Kidney (tissue), 13 donors: ENCODE measurements at regions not wholly inside any gene's neighbourhood (a gene's known extent, or its start where the extent isn't known, plus 50 kb on each side); places are given as distances from the start of the nearest gene placed in this dataset.

Experiments used
- DNase-seq, 5 donors: peaks; one replicate each; pipeline ENCODE4 v3.0.0-alpha.2; 2013 to 2020
- FAIRE-seq: peaks from 2 replicates; lab custom pipeline; 2012; peaks lifted over from hg19 to GRCh38; lab: Jason Lieb, UNC
- H3K27ac ChIP-seq, 2 donors: one replicate each; pipeline ENCODE4 v1.7.0; 2013; ENCODE audit warnings: low read depth in 2 of 2, low read length in 2 of 2, inconsistent platforms in 1 of 2
- H3K27me3 ChIP-seq: one replicate; pipeline ENCODE4 v1.7.1; 2013; ENCODE audit warnings: low read length, inconsistent platforms; ENCODE audit not compliant: control insufficient read depth, insufficient read depth
- H3K36me3 ChIP-seq, 3 donors: one replicate each; pipeline versions ENCODE4 v1.7.0 to v1.7.1; 2013; ENCODE audit warnings: low read length in 3 of 3, control low read depth in 1 of 3, inconsistent platforms in 1 of 3; ENCODE audit not compliant: insufficient read depth in 3 of 3, control insufficient read depth in 2 of 3
- H3K4me1 ChIP-seq, 3 donors: one replicate each; pipeline versions ENCODE4 v1.7.0 to v1.7.1; 2013; ENCODE audit warnings: low read length in 3 of 3, inconsistent platforms in 1 of 3, low read depth in 1 of 3; ENCODE audit not compliant: control insufficient read depth in 2 of 3, insufficient read depth in 2 of 3
- H3K4me3 ChIP-seq, 3 donors: one replicate each; pipeline versions ENCODE4 v1.7.0 to v1.8.1; 2013; ENCODE audit warnings: low read length in 3 of 3, control low read depth in 1 of 3, inconsistent platforms in 1 of 3
- H3K9ac ChIP-seq, 3 donors: one replicate each; pipeline versions ENCODE4 v1.7.0 to v1.7.1; 2013; ENCODE audit warnings: low read length in 3 of 3, control low read depth in 1 of 3, inconsistent platforms in 1 of 3
- H3K9me3 ChIP-seq, 3 donors: one replicate each; pipeline versions ENCODE4 v1.7.0 to v1.7.1; 2013; ENCODE audit warnings: low read length in 3 of 3, control low read depth in 1 of 3, inconsistent platforms in 1 of 3; ENCODE audit not compliant: control insufficient read depth in 2 of 3, insufficient read depth in 1 of 3
- intact Hi-C: fragments of 100-400 bp; cut with DNase I; formaldehyde crosslinking; loops from one replicate; pipeline ENCODE4 v1.11.1; 2022
- TF ChIP-seq, protein P1 (sequence below): IDR thresholded peaks from 3 replicates; pipeline ENCODE4 v1.5.1; 2012; ENCODE audit warnings: mild to moderate bottlenecking, moderate library complexity, borderline replicate concordance; ENCODE audit not compliant: insufficient read depth; ENCODE audit errors: extremely low read depth
- donor health status: control.
- donor health status: control.
- donor health status: control.
- donor health status: control.
- donor health status: control.
- donor health status: DM: yes; HTN: yes; CAD: no.
- donor health status: Normal renal cell carcinoma (clear cell type).

DNA sequence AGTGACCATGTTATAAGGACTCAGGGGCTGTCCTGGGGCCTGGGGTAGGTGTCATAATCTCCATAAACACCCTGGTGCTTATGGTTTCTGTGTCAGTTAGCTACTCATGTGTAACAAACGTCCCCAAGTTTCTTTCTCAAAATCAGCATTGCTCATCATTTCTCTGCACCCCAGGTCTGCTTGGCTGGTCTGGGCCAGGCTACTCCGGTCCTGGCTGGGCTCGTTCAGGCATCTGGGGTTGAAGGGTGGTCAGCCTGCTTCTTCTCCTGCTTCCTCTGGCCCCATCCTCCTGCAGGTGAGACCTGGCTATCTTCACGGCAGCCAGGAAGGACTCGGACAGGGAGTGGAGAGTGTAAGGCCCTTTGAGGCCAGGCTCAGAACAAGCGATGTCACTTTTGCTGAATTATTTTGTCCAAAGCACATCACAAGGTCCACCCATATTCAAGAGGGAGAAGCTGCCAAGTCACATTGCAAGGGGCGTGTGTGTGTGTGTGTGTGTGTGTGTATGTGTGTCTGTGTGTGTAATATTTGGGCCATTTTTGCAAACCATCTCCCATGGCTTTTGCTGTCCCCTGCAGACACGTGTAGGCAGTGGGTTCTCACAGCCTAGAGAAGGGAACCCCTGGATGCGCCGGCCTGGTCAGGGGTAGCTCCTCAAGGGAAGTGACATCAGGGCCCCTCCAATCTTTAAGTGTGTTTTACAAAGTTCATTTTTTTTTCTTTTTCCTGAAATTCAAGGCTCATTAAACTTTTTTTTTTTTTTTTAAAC lies 535.8 kb downstream of the TBC1D22A start:
- no peaks in the 10 kb centered on the region for H3K9me3 ChIP-seq
- FAIRE-seq (no peak), DNase-seq (peak in 1 of 5 donors; percentile 8)
- TF ChIP-seq, protein P1, sequence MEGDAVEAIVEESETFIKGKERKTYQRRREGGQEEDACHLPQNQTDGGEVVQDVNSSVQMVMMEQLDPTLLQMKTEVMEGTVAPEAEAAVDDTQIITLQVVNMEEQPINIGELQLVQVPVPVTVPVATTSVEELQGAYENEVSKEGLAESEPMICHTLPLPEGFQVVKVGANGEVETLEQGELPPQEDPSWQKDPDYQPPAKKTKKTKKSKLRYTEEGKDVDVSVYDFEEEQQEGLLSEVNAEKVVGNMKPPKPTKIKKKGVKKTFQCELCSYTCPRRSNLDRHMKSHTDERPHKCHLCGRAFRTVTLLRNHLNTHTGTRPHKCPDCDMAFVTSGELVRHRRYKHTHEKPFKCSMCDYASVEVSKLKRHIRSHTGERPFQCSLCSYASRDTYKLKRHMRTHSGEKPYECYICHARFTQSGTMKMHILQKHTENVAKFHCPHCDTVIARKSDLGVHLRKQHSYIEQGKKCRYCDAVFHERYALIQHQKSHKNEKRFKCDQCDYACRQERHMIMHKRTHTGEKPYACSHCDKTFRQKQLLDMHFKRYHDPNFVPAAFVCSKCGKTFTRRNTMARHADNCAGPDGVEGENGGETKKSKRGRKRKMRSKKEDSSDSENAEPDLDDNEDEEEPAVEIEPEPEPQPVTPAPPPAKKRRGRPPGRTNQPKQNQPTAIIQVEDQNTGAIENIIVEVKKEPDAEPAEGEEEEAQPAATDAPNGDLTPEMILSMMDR, result no peak
- H3K36me3 ChIP-seq, result no peaks in the 10 kb centered on the region
- H3K4me3 ChIP-seq, result no peak overlapping the region
- H3K27ac ChIP-seq, result no peak overlapping the region
- intact Hi-C loops, result no loop called here
- no peaks in the 10 kb centered on the region for H3K27me3 ChIP-seq
- no peak overlapping the region for H3K9ac ChIP-seq
- H3K4me1 ChIP-seq, result no peaks in the 10 kb centered on the region

DNA sequence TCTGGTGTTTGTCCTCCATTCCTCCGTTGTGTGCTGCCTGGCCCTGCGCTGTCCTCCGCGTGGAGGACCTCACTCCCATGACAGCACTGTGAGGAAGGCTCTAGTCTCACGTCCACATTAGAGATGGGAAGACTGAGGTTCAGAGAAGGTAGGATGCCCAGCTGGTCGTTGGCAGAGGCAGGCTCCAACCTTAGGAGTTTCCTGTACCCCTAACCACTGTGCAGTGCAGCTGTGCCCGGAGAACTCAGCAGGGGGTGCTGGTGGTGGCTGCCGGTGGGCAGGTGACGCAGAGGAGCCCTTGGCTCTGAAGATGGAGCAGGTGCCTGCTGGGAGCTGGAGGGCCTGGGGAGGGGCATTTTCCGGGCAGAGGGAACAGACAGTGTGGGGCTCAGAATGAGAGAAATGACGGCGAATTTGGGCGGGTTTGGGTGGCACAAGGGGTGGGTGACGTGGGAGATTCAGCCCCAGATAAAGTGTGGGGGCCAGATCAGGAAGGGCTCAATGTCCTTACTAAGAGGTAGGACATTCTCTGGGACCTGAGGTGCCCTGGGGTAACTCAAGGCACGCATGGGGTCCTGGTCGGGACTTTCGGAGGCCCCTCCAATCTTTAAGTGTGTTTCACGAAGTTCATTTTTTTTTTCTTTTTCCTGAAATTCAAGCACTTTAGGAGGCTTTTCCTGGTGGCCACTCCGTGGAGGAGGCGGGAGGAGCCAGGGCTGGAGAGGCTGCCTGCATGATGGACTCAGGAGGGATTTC lies 535.0 kb downstream of the TBC1D22A start:
- no peak overlapping the region for H3K27ac ChIP-seq
- no peaks in the 10 kb centered on the region for H3K27me3 ChIP-seq
- no peaks in the 10 kb centered on the region for H3K9me3 ChIP-seq
- no peak overlapping the region for H3K4me3 ChIP-seq
- H3K36me3 ChIP-seq, result no peaks in the 10 kb centered on the region
- TF ChIP-seq, protein P1, result no peak
- DNase-seq (peak in 1 of 5 donors; percentile 8), FAIRE-seq (no peak)
- intact Hi-C loops, result no loop called here
- H3K4me1 ChIP-seq, result no peaks in the 10 kb centered on the region
- H3K9ac ChIP-seq, result no peak overlapping the region

DNA sequence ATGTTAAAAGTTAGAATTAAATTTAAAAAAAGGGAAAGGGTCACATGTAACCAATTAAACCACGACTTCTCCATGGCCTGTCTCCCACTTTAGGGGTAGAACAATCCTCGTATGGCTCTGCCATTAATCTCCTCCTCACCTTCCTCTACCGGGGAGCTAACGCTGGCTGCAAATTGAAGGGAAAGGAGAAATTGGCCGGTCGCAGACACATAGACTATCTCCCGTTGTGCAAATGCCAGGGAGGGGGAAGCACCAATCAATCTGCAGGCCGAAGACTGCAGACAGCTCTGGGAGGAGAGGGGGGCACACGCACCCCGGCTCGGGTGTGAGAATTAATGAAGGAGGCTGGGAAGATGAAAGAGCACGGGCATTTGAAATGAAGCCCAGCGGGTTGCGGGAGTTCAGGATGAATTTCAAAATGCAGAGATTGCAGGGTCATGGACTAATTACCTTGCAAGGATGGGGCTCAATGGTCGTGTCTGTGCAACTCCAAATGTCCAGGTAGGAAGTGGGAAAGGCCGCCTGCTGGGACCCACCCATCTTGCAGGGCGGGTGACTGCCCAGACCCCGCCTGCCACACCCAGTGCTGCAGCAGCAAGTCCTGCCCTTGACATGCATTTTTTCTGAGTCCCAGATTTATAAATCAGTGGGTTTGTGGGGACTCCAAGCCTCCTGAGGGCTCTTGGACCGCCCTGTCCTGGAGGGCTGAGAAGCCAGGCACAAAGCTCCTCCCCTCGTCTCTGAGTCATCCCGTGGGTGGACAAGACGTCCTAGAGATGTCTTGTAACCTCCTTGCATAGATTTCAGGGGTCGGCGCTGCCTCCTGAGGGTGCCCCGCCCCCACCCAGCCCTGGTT lies 534.2 kb downstream of the TBC1D22A start:
- peak in 2 of 5 donors; percentile 7 to 8 for DNase-seq
- FAIRE-seq, result no peak
- H3K9me3 ChIP-seq, result no peaks in the 10 kb centered on the region
- no peaks in the 10 kb centered on the region for H3K27me3 ChIP-seq
- no peak overlapping the region for H3K27ac ChIP-seq
- TF ChIP-seq, protein P1, result no peak
- no peaks in the 10 kb centered on the region for H3K4me1 ChIP-seq
- H3K4me3 ChIP-seq, result no peak overlapping the region
- H3K36me3 ChIP-seq, result no peaks in the 10 kb centered on the region
- intact Hi-C loops, result no loop called here
- no peak overlapping the region for H3K9ac ChIP-seq
